LNCaP clone FGC (cell line): ENCODE measurements at regions not wholly inside any gene's neighbourhood (a gene's known extent, or its start where the extent isn't known, plus 50 kb on each side); places are given as distances from the start of the nearest gene placed in this dataset.

Experiments
- DNase-seq: peaks from one replicate; pipeline ENCODE4 v3.0.0-alpha.2; 2011; ENCODE audit warnings: low read depth
- H3K4me3 ChIP-seq: 2 replicates; pipeline ENCODE4 v1.5.1; 2011; ENCODE audit warnings: mild to moderate bottlenecking, low read depth, low read length, control low read depth
- CTCF ChIP-seq: IDR thresholded peaks from 2 replicates; pipeline ENCODE4 v1.5.1; 2012; ENCODE audit warnings: mild to moderate bottlenecking; ENCODE audit not compliant: control insufficient read depth, insufficient read depth; ENCODE audit errors: extremely low read depth

- no peak overlapping the region for H3K4me3 ChIP-seq
- no peak for TF ChIP-seq CTCF
- peak; percentile 68 for DNase-seq
Observed at GRCh38 chrY:19644889-19645638, 99.5 kb downstream of the KDM5D start.

GRCh38 chrY:19637651-19638347, 106.7 kb downstream of the KDM5D start:
- DNase-seq, result no peak
- H3K4me3 ChIP-seq, result no peak overlapping the region
- no peak for TF ChIP-seq CTCF

GRCh38 chrY:19628926-19629325, 115.6 kb downstream of the KDM5D start:
- H3K4me3 ChIP-seq, result no peak overlapping the region
- no peak for DNase-seq
- no peak for TF ChIP-seq CTCF

- no peak for TF ChIP-seq CTCF
- no peak for DNase-seq
- no peak overlapping the region for H3K4me3 ChIP-seq
Observed at GRCh38 chrY:19622392-19622791, 122.1 kb downstream of the KDM5D start.

GRCh38 chrY:19621756-19622155, 122.8 kb downstream of the KDM5D start:
- H3K4me3 ChIP-seq, result no peak overlapping the region
- TF ChIP-seq CTCF, result no peak
- DNase-seq, result no peak

- DNase-seq, result no peak
- TF ChIP-seq CTCF, result no peak
- no peak overlapping the region for H3K4me3 ChIP-seq
Observed at GRCh38 chrY:19601113-19601512, 143.4 kb downstream of the KDM5D start.
